ENCODE measurements at regions not wholly inside any gene's neighbourhood (a gene's known extent, or its start where the extent isn't known, plus 50 kb on each side); places are given as distances from the start of the nearest gene placed in this dataset.

DNA sequence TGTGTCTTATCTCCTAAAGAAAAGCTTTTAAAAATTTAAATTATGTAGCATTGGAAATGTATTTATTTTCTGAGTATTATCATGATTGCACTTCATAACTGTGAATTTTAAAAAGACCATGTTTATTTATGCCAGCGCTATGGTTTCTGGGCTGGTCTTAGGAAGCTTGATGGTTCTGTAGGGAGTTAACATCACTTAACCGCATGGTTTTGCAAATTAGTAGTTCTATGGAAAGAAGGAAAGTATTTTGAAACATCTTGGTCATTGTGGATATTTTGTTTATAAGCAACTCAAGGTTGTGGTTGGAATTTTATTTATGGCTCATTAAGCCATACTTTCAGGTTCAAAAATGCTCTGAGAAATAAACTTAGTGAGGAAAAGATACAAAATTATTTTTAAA lies 549.4 kb downstream of the STK39 start:
- no peaks in the 10 kb centered on the region for H3K27me3 ChIP-seq
- no peak overlapping the region for H3K27ac ChIP-seq
- no peaks in the 10 kb centered on the region for H3K9me3 ChIP-seq
- no peak for DNase-seq (ENCODE audit: low spot score in 2 of 2)
- H3K4me3 ChIP-seq: no peak overlapping the region
- no peak for TF ChIP-seq CTCF (IDR thresholded peaks at IDR 0.05)
- intact Hi-C loops (cut with DNase I): no loop called here
- H3K36me3 ChIP-seq: no peaks in the 10 kb centered on the region
- H3K4me1 ChIP-seq: no peaks in the 10 kb centered on the region

DNA sequence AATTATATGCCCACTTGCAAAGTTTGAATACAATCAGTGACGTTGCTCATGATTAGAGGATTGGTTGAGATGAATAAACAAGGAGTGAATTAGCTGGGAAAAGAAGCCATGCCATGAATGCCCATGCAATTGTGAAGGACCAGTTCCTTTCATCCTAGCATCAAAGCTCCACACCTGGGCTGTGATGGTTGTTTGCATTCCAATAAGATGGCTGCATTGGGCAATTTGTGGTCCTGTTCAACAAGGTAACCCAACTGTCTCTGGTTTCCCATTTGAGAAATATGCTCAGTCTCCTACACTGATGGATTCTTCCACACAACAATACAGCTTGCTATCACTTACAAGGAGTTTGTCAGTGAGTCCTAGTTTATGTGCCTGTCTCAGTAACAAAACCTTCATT lies 550.2 kb downstream of the STK39 start:
- H3K9me3 ChIP-seq: no peaks in the 10 kb centered on the region
- intact Hi-C loops (cut with DNase I): no loop called here
- TF ChIP-seq CTCF (IDR thresholded peaks at IDR 0.05): no peak

DNA sequence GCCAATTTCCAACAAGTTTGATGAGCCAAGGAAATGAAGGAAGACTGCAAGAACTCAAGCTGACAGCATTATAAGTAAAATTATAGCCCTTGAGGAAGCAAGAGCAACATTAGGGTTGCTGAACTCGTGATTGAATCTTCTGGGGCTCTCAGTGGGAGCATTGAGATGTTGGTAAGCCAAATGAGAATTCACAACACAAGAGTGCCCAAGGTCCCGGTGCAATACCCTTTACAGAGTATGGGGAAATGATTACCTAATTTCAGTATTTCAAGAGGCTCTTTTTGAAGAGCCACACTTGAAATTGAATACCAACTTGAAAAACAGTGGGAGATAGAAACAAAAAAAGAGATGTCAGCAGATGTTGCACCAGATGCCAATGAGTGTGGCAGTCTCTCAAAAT lies 554.5 kb downstream of the STK39 start:
- Histone ChIP-seq H3K9me3 (no peaks in the 10 kb centered on the region), H3K4me1 (no peaks in the 10 kb centered on the region), H3K36me3 (no peaks in the 10 kb centered on the region), H3K27me3 (no peaks in the 10 kb centered on the region), H3K4me3 (no peak overlapping the region), H3K27ac (no peak overlapping the region)
- DNase-seq (ENCODE audit: low spot score in 2 of 2): no peak
- intact Hi-C loops (cut with DNase I): no loop called here
- TF ChIP-seq CTCF (IDR thresholded peaks at IDR 0.05): no peak

More for the DNA sequence above, 550.2 kb downstream of the STK39 start:
- Histone ChIP-seq H3K4me3 (no peak overlapping the region), H3K4me1 (no peaks in the 10 kb centered on the region), H3K27me3 (no peaks in the 10 kb centered on the region), H3K27ac (no peak overlapping the region), H3K36me3 (no peaks in the 10 kb centered on the region)
- no peak for DNase-seq (ENCODE audit: low spot score in 2 of 2)

DNA sequence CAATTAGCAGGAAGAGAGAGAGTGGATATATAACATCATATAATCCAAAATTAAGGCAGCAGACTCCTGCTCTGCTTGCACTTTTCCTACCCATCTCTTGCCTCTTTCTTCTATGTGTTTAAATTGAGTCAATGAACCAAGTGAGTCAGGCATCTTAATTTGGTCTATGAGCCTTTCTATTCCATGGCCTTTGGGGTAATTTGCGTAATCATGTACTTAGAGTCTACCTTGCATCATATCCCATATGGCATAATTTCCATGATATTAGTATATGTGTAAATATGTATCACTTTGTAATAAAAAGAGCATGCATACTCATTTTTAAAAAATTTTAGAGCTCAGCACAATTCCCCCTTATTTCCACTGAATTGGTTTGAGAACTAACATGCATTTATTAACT lies 555.2 kb downstream of the STK39 start:
- H3K4me3 ChIP-seq: no peak overlapping the region
- TF ChIP-seq CTCF (IDR thresholded peaks at IDR 0.05): no peak
- no peak for DNase-seq (ENCODE audit: low spot score in 2 of 2)
- no peaks in the 10 kb centered on the region for H3K9me3 ChIP-seq
- no peaks in the 10 kb centered on the region for H3K27me3 ChIP-seq
- no peaks in the 10 kb centered on the region for H3K36me3 ChIP-seq
- no peaks in the 10 kb centered on the region for H3K4me1 ChIP-seq
- H3K27ac ChIP-seq: no peak overlapping the region
- intact Hi-C loops (cut with DNase I): no loop called here

DNA sequence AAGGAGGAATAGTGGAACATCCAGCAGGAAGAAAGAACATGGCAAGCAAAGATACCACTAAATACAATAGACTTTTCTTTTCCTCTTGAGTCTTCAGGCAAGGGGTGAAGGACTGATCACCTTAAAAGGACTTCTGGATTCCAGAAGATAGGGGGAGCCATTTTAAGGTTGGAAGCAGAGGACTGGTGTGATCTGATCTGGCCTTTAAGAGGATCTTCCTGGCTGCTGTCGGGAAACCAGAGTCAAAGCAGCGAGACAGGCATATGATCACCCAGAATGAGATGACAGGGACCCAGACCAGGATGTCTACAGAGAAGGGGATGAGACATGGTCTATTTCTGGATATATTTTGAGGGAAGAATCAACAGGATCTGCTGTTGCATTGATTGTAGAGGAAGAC lies 558.0 kb downstream of the STK39 start:
- no peak for TF ChIP-seq CTCF (IDR thresholded peaks at IDR 0.05)
- Histone ChIP-seq H3K36me3 (no peaks in the 10 kb centered on the region), H3K4me1 (no peaks in the 10 kb centered on the region), H3K27me3 (no peaks in the 10 kb centered on the region), H3K4me3 (no peak overlapping the region), H3K9me3 (no peaks in the 10 kb centered on the region), H3K27ac (no peak overlapping the region)
- DNase-seq (ENCODE audit: low spot score in 2 of 2): no peak
- intact Hi-C loops (cut with DNase I): no loop called here

DNA sequence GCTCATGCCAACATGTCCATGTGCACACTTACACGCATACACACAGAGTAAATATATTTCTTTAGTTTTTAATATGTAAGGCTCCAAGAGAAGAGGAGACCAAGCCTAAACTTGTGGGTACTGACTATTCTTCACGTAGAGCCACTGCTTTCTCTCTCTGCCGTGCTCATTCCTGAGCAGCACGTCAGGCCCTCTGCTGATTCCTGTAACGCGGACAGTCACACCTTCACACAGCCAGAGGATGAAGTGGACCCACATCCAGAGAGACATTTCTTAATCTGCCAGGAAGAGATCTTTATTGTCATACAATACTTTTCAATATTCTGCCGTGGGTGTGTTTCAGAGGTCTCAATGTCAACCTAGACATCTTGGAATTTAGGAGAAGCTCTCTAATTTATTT lies 560.7 kb downstream of the STK39 start:
- Histone ChIP-seq H3K4me3 (no peak overlapping the region), H3K4me1 (no peaks in the 10 kb centered on the region), H3K9me3 (no peaks in the 10 kb centered on the region), H3K27me3 (no peaks in the 10 kb centered on the region), H3K27ac (no peak overlapping the region), H3K36me3 (no peaks in the 10 kb centered on the region)
- intact Hi-C loops (cut with DNase I): no loop called here
- TF ChIP-seq CTCF (IDR thresholded peaks at IDR 0.05): no peak
- no peak for DNase-seq (ENCODE audit: low spot score in 2 of 2)
